ENCODE measurements at regions not wholly inside any gene's neighbourhood (a gene's known extent, or its start where the extent isn't known, plus 50 kb on each side); places are given as distances from the start of the nearest gene placed in this dataset.
"Not testable (repeated sequence)": the region's sequence is repeated elsewhere in the genome, so short reads cannot be mapped to it uniquely, and the experiment has no call there.

DNA sequence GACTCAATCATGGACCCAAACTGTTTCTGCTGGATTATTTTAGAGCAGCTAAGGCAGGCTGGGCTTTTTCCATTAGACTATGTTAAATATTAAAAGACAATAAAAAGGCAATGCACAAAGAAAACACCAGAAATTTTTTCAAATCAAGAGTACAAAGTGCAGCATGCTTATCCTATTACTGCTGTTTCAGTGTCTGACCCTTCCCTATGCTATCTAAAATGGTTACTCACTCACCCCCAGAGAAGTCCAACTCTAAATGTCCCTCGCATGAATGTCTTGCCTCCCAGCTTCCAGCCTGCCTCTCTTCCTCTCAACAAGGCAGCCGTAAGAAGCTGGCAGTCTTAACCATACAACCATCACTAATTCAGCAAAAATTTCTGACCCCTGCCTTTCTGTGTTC, 108.7 kb upstream of the SYT6 start:
- DNase-seq = no peak

GRCh38 chr1:114260805-114261484, 107.3 kb upstream of the SYT6 start:
- DNase-seq = no peak

- no peak for DNase-seq
Observed at GRCh38 chr1:114259511-114260160, 106.0 kb upstream of the SYT6 start.

DNA sequence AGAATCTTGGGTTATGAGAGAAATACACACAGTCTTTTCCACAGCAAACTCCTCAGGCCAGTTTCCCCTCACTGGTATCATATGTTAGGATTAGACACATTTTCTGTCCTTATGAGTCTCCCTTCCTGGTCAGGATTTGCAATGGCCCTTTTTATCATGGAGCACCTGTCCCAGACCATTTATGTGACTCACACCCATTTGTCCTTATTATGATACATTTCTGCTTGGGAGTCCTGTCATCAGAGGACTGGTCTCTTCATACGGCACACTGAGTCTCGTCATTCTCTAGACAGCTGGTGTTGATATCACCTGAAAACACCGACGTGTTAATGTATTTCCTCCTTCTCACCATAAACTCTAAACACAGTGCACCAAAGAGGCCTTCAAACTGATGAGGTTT, 105.0 kb upstream of the SYT6 start:
- DNase-seq = no peak

GRCh38 chr1:114258074-114258473, 104.4 kb upstream of the SYT6 start:
- DNase-seq = no peak

DNA sequence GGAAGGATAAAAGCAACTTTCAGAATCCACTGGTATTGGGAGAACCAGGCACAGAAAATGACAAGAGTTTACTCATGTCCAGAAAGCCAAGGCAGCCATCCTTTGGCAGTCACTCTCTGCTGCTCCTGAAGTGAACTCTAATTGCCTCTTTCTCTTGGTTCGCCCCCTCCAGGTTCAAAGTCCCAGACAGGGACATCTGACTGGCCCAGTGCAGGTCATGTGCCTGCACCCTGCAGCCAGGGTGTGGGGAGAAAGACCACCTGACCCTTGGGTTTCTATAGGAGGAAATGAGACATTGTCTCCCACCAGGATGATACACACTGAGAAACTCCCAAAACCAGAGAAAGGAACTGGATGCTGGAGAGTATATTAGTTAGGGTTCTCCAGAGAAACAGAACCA, 103.9 kb upstream of the SYT6 start:
- DNase-seq = no peak

- DNase-seq = no peak
Observed at GRCh38 chr1:114253900-114254299, 100.2 kb upstream of the SYT6 start.

GRCh38 chr1:114251573-114251939, 97.9 kb upstream of the SYT6 start:
- no peak for DNase-seq

DNA sequence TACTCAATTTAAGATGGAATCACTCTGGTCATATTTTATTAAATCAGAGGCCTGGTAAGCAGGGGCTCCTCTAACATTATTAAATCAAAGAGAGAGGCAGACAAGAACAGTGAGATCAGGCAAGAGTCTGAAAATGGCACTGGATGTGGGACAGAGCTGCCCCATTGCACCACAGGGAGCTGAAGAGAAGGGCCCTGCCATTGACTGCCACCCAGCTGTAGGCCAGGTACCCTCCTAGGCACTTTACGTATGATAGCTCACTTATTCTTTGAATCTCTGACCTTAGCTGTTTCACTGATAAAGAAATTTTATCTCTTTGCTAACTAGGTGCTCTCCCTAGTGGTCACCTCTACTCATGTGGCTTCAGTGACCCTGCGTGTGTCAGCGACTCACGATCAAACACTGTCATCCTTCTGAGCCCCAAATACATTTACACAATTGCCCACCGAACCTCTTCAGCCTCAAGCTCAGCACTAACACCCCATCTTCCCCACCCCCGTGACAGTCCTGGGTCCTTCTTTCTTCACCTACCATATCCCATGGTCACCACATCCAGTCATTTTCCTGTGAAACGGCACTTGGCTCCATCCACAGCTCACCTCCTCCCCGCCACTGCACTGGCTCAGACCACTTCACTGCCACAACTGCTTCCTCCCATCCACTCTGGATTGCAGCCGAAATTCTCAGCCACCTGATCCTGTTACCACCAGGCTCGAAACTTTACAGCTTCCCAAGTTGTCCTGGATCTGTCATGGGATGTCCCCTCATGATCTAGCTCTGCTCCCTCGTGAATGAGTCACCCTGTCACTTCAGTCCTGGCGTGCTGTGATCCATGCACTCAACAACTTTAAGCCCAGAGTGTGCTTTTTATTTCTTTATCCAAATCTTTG, 97.3 kb upstream of the SYT6 start:
- no peak for DNase-seq

DNA sequence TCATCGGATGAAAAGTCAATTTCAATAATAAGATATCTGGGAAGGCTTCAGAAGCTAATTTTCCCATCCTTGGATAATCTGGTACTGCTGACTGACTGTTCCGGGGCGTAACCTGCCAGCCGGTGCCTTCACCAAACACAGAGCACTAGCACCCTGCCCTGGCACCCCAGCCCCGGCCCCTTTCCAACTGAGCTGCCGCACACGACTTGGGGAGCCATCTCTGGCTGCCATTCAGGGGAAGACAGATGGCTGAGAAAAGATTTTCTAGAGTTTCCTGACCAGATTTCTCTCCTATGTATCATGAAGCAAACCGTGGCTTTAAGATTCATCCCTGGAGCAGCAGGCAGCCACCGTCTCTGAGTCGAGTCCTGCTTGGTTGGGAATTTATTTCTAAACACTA, 96.0 kb upstream of the SYT6 start:
- DNase-seq = no peak

DNA sequence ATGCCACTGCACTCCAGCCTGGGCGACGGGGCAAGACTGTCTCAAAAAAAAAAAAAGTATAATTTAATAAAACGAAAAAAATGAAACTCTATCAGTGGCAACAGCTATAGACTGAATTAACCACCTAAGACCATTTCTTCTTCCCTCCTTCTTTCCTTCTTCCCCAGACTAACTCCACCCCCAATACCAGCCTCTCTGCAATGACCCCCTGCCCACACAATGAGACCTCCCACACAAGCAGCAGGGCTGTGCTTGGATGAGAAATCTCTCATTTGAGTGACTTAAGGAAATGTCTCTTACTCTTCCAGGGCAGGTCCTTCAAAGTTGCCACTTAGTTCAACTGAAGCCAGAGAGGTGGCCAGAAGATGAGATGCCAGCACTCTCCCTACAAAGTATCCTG, 94.5 kb upstream of the SYT6 start:
- DNase-seq = no peak

- DNase-seq = not testable (repeated sequence)
Observed at GRCh38 chr1:114242531-114243210, 89.0 kb upstream of the SYT6 start.

DNA sequence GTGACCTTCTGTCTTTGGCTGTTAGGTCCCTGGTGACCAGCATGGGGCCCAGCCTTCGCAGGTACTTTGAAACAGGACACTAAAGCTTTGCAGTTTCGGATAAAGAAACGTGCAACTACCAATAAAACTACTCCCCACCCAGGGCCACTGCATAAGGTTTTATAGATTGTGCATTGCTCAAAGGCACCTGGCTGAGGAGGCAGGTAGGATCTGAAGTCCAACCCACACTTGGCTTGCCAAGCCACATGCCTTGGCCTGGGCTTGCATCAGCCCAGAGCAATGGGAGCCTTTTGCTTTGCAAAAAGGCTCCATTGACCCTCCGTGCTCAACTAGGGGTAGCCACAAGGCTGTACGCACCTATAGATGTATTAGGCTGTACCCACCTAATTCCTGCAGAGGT, 84.4 kb upstream of the SYT6 start:
- DNase-seq = no peak

DNA sequence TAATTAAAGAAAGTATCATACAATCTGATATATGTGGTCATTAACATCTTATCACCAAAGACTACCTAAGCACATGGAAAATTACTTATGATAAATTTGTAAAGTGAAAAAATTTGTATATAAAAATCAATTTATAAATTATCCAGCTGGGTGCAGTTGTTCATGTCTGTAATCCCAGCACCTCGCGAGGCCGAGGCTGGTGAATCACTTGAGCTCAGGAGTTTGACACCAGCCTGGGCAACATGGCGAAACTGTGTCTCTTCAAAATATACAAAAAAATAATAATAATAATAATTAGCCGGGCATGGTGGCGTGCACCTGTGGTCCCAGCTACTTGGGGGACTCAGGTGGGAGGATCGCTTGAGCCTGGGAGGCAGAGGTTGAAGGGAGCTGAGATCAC, 82.8 kb upstream of the SYT6 start:
- DNase-seq = no peak

- DNase-seq = no peak
Observed at GRCh38 chr1:114235960-114236359, 82.3 kb upstream of the SYT6 start.

GRCh38 chr1:114235281-114235680, 81.6 kb upstream of the SYT6 start:
- DNase-seq = no peak

DNA sequence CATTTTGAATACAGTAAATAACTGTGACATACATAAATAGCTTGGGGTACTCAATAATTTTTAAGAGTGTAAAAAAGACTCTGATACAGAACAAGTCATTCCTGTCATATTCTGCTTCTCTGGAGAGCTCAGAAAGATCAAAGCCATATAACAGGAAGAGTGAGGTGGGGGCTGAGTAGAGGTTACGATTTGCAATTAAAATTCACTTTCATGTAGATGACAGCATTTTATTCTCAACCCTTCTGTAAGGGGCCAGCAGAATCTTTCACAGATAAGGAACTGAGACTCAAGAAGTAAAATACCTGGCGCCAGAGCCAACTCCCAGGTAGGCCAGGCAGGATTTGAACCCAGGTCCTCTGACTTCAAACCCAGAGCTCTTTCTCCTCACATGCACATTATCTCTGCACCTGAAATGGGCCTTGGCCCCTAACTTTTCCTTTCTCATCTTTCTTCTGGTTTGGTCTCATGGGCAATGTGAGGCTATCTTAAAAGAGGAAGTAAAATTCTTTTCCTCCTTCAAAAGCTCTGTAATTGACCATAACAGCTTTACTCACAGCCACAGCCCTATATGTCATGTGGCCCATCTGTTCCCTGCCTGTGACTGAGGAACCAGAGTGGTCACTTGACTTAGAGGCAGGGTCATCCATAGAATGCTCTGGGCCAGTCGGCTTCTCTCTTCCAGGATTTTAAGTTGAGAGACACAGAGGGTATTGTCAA, 80.9 kb upstream of the SYT6 start:
- DNase-seq = no peak

GRCh38 chr1:114232691-114233090, 79.0 kb upstream of the SYT6 start:
- DNase-seq = no peak

GRCh38 chr1:114231301-114231700, 77.6 kb upstream of the SYT6 start:
- no peak for DNase-seq

- DNase-seq = no peak
Observed at GRCh38 chr1:114229368-114229767, 75.7 kb upstream of the SYT6 start.

- no peak for DNase-seq
Observed at GRCh38 chr1:114227059-114227458, 73.4 kb upstream of the SYT6 start.

DNA sequence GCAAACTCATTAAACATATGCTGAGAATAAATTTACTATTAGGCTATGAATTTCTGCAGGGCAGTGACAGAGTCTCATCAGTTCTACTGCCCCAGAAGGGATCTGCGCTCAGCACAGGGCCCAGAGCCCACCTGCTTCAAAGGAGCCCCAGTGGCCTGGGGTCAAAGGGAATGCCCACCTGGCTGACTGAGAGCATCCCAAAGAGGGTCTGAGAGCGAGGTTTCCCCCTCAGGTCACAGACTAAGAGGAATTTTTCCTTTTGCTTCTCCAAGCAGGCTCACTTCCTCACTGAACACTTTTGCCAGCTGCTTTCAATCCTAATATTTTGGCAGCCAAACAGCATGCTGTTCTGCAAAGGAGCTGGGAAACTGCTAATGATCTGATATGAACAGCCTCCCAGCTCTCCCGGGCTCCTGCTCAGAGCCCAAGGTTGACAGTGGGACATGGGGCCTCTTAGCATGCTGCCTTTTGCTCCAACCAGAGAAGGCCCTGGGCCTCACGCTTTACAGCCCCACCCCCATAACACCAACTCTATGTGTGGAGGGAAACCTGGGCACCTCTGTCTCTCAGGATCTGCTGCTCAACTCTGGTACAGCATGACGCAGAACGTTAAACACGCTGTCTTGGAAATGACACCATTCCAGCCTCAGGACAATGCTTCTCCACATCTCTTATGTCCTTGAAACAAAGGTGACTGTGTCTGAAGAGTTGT, 70.7 kb upstream of the SYT6 start:
- no peak for DNase-seq

Measured in SHP77 (cell line).